Prostate gland (tissue), 2 donors: ENCODE measurements at regions not wholly inside any gene's neighbourhood (a gene's known extent, or its start where the extent isn't known, plus 50 kb on each side); places are given as distances from the start of the nearest gene placed in this dataset.

Experiments used
- CTCF ChIP-seq, 4 experiments: fragments of 200-600 bp in 2 of 4; fragments of 450-650 bp in 2 of 4; sonication (generic) in 2 of 4; IDR thresholded peaks; 1 replicate in 3 of 4; 2 replicates in 1 of 4; pipeline ENCODE4 v1.5.1; 2016 to 2019; ENCODE audit warnings: antibody characterized with exemption in 4 of 4, mild to moderate bottlenecking in 2 of 4, moderate library complexity in 2 of 4
- POLR2A ChIP-seq: fragments of 450-650 bp; IDR thresholded peaks from one replicate; pipeline ENCODE4 v1.6.1; 2016; ENCODE audit warnings: antibody characterized with exemption, mild to moderate bottlenecking

GRCh38 chr4:24372881-24373280 lies 211.5 kb downstream of the DHX15 start:
- TF ChIP-seq CTCF (IDR thresholded peaks at IDR 0.05) (no peak), POLR2A (no peak)
